GM12892 (cell line): ENCODE measurements at regions not wholly inside any gene's neighbourhood (a gene's known extent, or its start where the extent isn't known, plus 50 kb on each side); places are given as distances from the start of the nearest gene placed in this dataset.

Source experiments
- POLR2A ChIP-seq: IDR thresholded peaks from 2 replicates; pipeline ENCODE4 v1.6.1; 2011; ENCODE audit warnings: low read depth, low read length, control low read depth
- POLR2AphosphoS5 ChIP-seq: IDR thresholded peaks from 2 replicates; pipeline ENCODE4 v1.6.1; 2011; ENCODE audit warnings: low read depth, low read length, control low read depth
- TAF1 ChIP-seq: IDR thresholded peaks from 2 replicates; pipeline ENCODE4 v1.6.1; 2011; ENCODE audit warnings: low read depth, mild to moderate bottlenecking, control low read depth, low read length, borderline replicate concordance

DNA sequence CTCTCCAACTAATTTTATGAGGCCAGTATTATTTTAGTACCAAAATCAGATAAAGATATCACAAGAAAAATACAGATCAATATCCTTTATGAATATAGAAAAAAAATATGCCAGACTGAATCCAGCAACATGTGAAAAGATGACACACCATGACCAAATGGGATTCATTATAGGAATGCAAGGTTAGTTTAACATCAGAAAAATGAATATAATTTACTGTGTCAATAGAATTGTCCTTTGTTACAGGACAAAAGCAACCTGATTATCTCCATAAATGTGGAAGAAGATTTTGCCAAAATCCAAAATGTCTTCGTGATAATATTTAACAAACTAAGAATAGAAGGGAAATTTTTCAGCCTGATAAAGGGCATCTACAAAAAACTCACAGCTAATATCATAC, 66.4 kb upstream of the DAB2 start:
- TF ChIP-seq POLR2A (no peak), POLR2AphosphoS5 (no peak), TAF1 (no peak)
